Daoy (cell line): ENCODE measurements at regions not wholly inside any gene's neighbourhood (a gene's known extent, or its start where the extent isn't known, plus 50 kb on each side); places are given as distances from the start of the nearest gene placed in this dataset.

Experiments
- DNase-seq: peaks from one replicate; pipeline ENCODE4 v3.0.0-alpha.2; 2015; ENCODE audit warnings: low read depth

- DNase-seq = peak; percentile 5
Measured at GRCh38 chr2:40797120-40797519, 345.2 kb upstream of the SLC8A1 start.

- DNase-seq = no peak
Measured at GRCh38 chr2:40803900-40804299, 352.0 kb upstream of the SLC8A1 start.

DNA sequence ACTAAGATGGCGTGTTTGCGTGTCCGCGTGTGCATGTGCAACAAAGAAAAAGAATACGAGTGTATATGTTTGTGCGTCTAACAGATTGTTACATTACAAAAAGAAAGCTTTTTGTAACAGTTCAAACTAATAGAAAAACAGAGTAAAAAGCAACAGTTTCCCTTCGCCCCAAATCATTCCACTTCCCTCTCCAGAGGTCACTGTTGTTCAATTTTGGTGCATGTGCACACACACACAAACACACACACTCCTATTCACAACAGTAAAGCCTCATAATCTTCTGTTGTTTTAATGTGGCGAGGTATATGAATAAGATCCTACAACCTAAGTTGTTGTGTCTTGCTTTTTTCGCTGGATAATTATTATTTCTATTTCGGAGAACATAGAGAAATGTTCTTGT lies 357.3 kb upstream of the SLC8A1 start:
- no peak for DNase-seq

- DNase-seq = no peak
Measured at GRCh38 chr2:40814616-40815015, 362.7 kb upstream of the SLC8A1 start.

- no peak for DNase-seq
Measured at GRCh38 chr2:40820319-40820718, 368.4 kb upstream of the SLC8A1 start.

DNA sequence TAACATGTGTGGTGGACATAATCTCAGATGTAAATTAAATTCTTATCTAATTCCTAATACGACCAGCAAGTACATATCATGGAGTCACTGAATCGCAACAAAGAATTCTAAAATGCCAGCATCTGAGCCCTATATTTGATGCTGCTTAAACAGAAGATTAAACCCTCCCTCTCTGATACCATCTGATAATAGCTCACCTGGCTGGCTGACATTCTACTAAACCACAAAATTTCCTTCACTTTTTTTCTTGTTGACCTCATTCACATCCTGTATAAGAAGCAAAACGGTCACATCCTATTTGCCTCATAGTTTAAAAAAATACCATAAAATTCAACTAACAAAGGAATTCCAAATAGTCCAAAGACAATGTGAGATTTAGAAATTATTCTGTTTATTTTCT lies 371.6 kb upstream of the SLC8A1 start:
- no peak for DNase-seq

- DNase-seq = no peak
Measured at GRCh38 chr2:40824278-40824677, 372.4 kb upstream of the SLC8A1 start.

- DNase-seq = no peak
Measured at GRCh38 chr2:40827392-40827791, 375.5 kb upstream of the SLC8A1 start.

DNA sequence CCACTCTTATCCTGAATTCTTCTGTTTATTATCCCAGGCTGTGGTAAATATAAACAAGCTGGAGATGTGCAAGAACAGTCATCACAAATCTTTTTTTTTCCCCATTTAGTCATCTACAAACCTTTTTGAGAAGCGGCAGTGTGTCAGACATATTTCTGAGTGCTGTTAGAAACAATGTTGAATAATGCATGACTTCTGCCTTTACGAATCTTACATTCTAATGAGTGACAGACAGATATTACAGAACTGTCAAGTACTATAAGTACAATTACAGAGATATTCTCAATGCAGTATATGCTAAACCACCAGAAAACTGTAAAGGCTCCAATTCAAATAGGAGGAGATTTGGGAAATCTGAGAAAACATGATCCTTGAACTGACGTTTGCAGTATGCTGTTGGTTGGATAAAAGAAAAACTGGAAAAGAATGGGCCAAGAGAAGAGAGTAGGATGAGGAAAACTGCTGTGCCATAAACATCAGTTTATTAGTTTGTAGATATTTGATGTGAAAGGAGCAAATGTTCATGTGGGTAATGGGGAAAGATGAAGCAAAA lies 379.5 kb upstream of the SLC8A1 start:
- DNase-seq = no peak

GRCh38 chr2:40841856-40842255 lies 390.0 kb upstream of the SLC8A1 start:
- DNase-seq = no peak

DNA sequence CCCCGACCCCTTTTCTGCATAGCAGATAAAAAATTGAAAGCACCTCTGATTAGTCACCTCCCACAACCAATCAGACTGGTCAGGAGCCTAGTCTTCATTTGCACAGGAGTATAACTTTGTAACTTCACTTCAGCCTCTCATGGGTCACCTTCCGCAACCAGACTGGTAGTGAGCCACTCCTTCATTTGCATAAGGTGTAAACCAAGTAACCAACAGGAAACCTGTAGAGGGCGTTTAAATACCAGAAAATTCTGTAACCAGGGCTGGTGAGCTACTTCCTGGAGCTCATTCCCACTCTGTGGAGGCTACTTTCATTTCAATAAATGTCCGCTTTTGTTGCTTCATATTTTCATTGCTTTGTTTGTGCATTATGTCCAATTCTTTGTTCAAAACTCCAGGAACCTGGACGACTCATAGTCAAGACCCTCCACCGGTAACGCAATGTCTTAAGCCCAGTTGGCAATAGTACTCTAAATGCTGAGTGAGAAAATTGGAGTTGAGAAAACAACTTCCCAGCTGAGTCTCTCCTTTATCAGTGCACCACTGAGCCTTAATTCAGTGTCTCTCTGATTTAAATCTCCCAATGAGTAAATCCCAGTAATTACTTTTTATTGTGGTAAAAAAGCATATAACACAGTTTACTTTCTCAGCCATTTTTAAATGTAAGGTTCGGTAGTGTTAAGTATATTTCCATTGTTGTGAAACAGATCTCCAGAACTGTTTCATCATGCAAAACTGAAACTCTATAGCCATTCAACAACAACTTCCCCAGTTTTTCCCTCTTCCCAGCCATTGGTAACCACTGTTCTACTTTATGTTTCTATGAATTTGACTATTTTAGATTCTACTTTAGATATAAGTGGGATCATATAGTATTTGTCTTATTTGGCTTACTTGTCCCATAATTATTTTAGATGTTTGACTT lies 392.7 kb upstream of the SLC8A1 start:
- DNase-seq = no peak

GRCh38 chr2:40851661-40852060 lies 399.8 kb upstream of the SLC8A1 start:
- DNase-seq = no peak

- no peak for DNase-seq
Measured at GRCh38 chr2:40859617-40860016, 407.7 kb upstream of the SLC8A1 start.

DNA sequence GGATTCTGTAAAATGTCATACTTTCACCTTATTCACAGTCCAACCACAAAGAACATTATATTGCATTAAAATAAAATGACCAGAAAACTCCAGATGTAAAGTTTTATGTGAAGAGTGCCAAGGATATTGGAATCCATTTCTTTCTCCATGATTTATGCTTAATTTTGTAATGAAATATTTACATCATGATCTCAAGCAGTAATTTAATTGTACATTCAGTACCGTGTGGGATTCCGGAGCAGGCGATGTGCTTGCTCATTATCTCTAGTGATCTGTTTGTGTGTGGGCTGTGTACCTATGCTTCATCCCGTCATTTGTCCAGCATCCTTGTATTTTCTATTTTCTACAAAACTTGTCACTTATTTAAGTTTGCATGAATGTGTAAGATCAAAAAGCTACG lies 415.9 kb upstream of the SLC8A1 start:
- no peak for DNase-seq

DNA sequence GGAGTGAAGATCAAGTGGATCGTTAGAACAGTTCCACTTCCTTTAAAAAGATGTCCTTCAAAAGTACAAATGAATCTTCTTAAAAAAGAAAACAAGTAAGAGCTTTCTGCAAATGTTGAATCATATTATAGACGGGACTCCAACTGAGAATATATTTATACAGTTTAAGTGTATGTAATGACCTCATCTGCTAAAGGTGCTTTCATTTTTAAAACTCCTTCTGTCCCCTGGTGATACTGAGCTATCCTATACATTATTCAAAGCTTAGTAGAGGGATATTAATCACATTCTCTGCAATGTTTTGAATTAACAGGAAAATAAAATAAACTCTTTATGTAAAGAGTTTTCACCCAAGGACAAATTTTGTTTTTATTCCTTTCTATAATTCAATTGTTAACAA lies 420.7 kb upstream of the SLC8A1 start:
- no peak for DNase-seq

GRCh38 chr2:40874380-40874779 lies 422.5 kb upstream of the SLC8A1 start:
- no peak for DNase-seq

DNA sequence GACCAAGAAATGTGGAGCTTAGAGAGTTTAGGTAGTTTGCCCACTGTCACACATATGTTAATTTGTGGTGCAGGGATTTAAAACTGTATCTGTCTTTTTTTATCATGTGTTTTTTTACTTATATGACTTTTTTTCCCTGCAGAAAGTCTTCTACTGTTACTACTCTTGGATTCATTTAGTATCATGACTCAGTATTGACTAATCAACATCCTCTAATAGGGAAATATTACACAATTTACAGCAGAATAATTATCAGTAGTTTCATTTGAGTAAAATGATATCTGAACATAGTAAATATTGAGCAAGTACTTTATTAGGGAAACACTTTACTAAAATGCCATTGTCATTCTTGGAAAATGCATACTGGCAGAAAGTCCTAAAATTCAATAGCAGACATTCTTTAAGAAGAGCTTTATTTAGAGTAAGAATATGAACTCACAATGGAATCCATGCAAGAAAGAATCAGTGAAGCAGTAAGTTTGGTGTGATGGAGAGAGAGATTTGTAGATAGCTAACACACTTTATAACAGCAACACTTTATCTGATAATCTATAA lies 425.9 kb upstream of the SLC8A1 start:
- no peak for DNase-seq

DNA sequence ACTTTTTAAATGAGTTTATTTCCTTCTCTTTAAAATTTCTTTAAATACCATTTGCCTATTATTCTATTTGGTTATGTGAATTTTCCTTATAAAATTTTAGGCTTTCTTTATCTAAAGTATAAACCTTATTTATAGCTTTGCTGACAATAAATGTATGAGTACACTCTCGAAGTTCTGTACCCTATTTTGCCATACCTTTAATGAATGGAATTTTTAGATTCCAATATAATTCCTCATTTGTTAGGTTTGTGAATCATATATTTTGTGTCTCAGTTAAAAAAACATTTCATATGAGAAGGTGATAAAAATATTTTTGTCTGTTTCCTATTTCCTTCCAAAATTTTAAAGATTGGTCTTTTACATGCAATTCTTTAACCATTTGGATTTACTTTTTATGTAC lies 427.4 kb upstream of the SLC8A1 start:
- DNase-seq = no peak

DNA sequence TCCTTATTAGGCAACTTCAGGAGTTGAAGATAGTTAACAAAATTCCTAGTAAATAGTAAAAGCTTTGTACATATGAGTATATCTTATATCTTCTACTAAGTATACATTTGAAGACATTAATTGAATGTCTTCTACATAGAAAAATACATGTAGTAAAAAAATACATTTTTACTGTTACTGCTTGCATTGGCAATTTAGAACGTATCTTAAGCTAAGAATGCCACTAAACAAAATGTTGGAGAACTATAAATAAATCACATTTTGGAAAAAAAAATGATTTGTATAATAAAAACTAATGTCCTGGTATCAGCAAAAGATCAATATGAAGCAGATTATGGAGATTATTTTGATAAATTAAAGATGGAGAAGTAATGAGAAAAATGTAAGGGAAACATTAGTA lies 434.2 kb upstream of the SLC8A1 start:
- DNase-seq = no peak

GRCh38 chr2:40886655-40887054 lies 434.8 kb upstream of the SLC8A1 start:
- no peak for DNase-seq

- no peak for DNase-seq
Measured at GRCh38 chr2:40896358-40896757, 444.5 kb upstream of the SLC8A1 start.

DNA sequence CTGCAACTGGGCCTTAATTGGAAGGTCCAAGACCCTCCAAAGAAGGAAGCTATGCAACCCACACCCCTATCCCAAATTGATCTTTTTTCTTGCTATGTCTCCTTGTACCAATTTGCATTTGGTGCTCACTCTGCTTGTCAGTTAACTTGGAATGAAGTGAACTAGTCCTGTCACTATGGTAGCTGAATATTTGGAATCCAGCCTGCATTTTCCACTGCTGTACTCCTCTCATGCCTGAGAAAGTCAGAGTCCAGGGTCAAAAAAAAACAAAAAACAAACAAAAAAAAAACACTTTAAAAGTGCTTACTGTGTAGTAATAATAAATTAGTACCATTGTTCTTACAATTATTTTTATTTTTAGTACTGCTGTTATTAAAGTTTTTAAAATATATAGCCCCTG lies 462.8 kb upstream of the SLC8A1 start:
- DNase-seq = no peak

- no peak for DNase-seq
Measured at GRCh38 chr2:40915651-40916050, 463.8 kb upstream of the SLC8A1 start.
